NCI-H2081 (cell line): ENCODE measurements at regions not wholly inside any gene's neighbourhood (a gene's known extent, or its start where the extent isn't known, plus 50 kb on each side); places are given as distances from the start of the nearest gene placed in this dataset.

Experiments
- DNase-seq, 2 experiments: peaks; one replicate each; lab custom pipeline; 2025; lab: John Stamatoyannopoulos, UW

DNA sequence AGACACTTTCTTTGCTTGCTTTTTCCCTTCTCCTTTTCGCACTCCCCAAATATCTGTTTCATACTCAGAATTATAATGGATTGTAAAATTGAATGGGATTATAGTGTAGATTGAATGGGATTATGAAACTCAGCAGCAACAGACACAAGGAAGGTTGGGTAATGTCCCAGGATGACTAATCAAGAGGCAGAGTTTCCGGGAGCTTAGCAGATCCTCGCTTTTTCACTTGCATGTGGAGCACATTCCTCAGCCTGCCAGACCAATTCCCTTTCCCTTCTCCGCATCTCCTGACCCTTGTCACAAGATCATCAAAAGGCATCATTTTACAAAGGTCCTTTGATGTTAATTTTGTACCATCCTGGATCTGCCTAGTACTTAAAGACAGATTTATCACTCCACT, 55.1 kb upstream of the SLC1A1 start:
- DNase-seq: no peak

DNA sequence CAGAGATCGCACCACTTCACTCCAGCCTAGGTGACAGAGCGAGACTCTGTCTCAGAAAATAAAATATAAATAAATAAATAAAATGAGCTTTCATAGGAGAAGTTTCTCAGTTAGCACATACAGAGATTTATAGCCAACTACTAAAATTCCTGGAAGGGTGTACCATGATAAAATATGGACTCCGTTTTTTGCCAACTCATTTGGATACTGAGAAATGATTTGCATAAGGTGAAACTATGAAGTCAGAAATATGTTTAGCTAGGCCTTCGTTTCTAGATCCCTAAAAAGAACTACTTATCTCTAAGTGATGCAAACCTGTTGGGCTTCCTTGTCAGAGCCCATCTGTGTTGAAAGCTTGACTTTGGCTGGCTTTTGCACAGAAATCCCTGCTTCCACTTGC, 56.9 kb upstream of the SLC1A1 start:
- DNase-seq: no peak

DNA sequence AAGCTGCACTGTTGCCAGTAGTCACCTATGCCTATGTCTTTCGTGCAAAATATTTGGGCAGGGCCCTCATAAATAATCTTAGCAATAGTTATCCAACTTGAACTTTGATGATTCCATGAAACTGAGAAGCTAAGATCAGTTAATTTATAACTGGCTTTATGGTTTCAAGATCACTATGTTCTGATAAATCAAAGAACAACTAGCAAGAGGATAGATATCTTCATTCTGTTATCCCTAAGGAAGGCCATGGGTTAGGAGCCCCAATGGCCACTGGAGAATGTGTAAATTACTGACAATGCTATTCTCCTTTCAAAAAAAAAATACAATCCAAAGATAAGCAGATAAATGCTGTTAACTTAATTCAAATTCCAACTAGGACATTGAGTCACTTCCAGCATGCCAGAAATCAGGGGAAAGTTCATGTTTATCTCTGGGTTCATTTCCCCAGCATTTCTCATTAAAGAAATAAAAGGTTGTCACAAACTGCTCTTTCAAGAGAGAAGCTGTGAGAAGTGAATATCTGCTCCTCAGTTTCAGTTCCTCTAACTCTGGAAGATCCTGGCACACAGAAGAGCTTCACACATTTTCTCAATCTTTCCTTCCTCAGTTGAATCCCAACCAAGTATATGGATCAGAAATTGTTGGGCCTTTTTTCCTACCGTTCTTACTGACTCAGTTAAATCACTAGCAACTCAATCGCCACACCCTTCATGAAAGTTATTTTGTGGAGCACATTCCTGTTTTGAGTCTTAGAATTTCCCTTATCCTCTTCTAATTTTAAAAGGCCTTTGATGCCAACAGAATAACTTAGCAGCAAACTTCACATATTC, 59.6 kb upstream of the SLC1A1 start:
- DNase-seq: no peak

DNA sequence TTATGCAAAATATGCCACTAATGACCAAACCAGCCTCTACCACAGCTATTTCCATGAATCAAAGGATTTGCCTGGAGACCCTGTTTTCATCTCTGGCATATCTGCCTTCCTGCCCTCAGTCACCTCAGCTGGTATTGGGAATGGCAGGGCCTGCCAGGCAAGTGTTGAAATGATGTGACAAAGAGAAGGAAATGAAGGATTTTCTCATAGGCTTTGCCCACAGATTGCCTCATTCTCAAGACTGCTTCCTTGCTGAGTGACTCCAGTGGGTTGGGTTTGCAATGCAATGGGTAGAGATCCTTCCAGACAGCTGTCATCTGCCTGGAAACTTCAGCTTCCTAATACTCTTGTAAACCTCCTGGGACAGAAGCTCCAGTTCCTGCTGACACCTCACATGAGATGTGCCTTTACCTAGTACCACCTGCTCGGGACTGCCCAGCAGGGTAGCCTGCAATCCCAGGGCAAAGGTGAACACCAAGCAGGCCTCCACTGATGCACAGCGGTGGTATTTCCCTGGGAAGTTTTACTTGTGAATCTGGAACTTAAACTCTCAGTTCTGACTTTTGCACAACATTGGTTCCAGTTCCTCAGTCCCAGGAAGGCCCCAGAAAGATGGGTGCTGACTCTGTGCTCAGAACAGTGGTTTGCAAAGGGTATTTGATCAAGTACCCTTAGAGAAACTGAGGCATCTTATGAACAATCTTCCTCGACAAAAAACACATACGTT, 64.8 kb upstream of the SLC1A1 start:
- no peak for DNase-seq

DNA sequence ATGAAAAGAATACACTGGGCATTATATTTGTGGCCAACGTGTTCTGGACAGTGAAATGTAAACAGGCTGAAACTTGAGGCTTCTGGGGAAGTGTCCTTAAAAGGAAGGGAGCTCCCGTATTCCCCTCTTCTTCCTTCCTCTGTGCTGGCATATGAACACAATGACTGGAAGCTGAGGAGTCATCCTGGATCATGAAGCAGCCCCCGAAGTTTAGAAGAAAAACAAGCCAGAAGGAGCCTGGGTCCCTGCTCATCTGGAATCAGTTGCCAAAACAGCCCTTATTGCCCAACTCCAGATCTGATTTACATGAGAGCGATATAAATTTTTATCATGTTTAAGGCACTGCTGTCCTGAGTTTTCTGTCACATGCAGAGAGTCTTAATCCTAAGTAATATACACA, 65.4 kb upstream of the SLC1A1 start:
- DNase-seq: no peak

DNA sequence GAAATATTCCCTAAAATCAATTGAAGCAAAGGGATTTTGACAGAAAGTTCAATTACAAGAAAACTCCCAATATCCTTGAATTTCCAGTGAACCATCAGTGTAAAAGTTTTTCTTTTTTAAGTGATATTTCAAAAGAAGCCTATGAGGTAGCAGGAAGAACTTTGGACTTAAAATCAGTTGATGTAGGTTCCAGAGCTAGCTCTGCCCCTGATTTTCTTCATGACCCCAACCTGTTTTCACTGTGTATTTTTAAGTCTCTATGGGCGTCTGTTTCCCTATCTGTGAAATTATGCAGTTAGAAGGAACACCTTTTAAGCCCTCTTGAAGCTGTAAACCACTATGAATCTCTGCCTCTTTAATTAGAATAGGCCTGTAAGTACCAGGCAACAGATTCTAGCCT, 66.2 kb upstream of the SLC1A1 start:
- no peak for DNase-seq

DNA sequence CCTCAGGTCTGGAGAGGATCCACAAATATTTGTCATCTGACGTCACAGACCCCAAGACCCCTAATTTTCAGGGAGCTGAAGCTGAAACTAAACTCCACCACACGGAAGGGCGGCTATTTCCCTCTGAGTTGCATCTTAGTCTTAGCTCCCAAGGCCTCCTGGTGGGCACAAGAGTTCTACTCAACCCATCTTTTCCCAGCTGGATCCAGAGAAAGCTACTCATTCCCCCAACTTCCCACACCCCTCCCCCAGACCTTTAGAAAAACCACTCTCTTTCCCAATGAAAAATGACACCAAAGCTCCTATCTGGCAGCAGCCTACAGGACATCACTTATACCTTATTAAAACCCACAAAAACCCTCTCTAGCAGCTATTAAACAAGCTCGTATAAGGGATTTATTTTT, 67.1 kb upstream of the SLC1A1 start:
- no peak for DNase-seq

DNA sequence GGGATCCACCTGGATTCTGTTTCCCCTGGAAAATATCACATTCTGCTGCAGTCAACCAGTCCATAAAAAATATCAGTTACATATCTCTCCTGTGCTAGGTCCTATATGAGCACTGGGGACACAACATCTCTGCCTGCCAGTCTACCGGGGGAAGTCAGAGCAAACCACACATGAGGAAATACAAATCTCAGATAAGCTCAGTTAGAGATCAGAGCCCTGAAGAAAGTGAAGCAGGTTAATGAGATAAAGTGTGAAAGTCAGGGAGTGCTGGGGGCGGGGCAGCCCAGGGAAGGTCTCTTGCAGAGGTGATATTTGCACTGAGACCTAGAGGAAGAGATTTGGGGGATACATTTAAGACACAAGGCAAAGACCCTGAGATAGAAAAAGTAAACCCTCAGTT, 67.8 kb upstream of the SLC1A1 start:
- no peak for DNase-seq

DNA sequence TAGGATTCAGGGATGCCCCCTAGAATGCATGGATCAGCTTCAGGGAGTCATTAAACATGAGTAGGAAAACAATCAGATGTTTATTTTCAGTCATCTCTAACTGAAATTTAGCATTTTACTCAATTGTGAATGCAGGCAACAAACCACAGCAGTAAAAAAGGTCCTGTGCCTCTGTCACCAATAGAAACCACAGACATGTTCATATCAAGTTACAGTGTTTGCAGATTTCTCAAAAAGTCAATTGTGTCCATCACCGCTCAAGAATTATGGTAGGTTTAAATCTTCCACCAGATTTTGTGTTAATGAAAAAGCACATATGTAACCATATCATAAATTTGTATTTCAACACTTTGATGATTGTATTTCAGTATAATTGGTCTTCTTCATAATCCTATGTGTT, 68.4 kb upstream of the SLC1A1 start:
- no peak for DNase-seq

DNA sequence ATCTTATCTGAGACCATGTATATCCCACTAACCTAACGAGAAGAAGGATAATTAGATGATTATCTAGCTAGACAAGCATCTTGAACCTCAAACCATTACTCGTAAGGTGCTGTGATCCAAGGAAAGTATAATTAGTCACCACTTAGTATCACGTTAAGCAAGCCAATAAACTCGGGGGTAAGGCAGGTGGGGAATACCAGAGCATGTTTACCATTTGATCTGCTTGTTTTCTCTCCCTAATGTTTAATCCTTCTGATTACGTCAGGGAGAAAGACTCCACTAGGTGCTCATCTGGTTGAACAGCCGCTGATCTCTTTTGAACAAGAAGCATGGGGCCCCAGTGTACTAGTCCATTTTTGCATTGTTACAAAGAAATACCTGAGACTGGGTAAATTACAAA, 69.9 kb upstream of the SLC1A1 start:
- no peak for DNase-seq

DNA sequence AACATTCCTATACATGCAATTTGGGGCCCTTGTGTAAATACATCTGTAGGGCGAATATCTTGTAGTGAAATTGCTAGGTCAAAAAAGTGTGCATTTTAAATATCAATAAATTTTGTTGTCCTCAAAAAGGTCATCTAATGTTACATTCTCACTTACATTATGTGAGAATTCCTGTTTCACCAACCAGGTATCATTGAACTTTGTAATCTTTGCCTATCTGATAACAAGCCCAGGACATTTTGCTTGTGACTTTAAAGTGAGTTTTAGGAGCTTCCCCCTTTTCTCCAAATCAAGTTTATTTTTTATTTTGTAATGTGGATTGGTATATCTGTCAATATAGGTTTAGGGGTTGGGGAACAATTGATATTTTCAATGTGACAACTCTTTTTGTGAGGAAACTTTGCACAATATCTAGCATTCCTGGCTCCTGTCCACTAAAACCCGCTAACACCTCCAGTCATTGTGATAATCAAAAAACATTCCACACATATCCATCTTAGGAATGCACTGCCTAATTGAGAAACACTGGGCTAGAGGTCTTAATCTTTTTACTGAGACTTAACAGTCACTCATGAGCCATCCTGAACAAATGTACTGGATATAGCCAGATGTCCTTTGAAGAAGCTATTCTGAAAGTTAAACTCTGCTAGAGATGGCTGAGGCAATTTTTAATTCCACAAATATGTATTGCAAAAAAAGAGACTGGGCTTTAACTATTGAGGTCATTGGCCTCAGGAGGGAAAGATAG, 72.5 kb upstream of the SLC1A1 start:
- DNase-seq: no peak

DNA sequence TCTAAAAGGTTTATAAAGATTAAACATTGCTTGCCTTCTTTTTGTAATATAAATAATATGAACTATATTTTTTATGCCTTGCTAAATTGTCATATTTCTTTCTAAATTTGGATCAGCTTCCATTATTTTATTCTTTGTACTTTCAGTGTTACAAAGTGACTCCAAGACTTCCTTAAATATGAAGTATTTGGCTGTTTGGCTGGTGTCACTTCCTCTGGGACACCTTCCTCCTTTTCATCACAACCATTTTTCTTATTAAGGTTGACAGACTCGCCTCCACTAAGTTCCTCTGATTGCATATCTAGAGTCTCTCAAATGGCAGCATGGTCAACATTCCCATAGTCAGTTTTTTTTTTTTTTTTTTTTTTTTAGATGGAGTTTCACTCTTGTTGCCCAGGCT, 73.8 kb upstream of the SLC1A1 start:
- DNase-seq: no peak

DNA sequence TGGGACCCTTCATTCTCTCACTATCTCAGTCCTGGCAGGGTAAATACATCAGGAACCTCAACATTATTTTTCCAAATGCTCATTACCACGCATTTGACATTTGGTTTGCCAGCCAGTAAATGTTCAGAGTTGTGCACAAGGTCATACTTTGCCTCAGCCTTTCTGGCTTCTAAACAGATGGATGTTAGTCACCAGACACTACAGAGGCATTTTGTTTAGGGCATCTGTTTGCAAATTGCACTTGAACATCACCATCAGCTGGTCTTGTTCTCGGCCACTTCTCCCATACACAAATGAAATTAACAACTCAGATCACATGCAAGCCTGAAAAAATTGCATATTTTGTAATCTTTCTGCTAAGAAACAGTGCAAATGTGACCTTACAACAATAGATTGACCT, 75.0 kb upstream of the SLC1A1 start:
- no peak for DNase-seq

DNA sequence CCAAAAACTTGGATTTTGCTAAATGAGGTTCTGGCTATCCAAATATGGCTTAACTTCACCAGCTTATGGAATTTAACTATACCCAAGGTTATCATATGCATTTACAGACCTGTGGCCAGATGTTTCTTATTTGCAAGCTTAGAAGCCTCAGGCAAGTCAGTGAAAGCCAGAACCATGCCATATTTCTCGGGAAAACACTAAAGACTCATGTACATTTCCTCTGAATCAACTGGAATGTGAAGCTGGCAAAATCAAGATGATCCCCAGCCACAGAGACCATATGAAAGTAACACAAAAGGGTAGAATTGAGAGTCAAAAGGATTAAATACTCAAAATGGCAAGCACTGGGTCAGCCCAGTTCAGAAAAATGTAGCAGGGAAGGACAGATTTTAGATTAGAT, 76.4 kb upstream of the SLC1A1 start:
- DNase-seq: no peak

DNA sequence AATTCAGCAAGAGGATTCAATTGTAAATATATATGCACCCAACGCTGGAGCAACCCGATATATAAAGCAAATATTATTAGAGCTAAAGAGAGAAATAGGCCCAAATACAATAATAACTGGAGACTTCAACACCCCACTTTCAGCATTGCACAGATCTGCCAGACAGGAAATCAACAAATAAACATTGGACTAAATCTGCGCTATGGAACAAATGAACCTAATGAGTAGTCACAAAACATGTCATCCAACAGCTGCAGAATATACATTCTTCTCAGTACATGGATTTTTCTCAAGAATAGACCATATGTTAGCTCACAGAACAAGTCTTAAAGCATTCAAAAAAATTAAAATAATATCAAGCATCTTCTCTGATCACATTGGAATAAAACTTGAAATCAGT, 86.1 kb upstream of the SLC1A1 start:
- no peak for DNase-seq

DNA sequence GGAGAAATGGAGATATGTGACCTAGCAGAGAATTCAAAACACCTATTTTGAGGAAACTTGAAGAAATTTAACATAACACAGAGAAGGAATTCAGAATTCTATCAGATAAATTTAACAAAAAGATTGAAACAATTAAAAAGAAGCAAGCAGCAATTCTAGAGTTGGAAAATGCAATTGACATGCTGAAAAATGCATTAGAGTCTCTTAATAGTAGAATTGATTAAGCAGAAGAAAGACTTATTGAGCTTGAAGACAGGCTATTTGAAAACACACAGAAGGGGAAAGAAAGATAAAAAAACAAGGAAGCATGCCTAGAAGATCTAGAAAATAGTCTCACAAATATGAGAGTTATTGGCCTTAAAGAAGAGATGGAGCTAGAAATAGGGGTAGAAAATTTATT, 87.8 kb upstream of the SLC1A1 start:
- DNase-seq: no peak

DNA sequence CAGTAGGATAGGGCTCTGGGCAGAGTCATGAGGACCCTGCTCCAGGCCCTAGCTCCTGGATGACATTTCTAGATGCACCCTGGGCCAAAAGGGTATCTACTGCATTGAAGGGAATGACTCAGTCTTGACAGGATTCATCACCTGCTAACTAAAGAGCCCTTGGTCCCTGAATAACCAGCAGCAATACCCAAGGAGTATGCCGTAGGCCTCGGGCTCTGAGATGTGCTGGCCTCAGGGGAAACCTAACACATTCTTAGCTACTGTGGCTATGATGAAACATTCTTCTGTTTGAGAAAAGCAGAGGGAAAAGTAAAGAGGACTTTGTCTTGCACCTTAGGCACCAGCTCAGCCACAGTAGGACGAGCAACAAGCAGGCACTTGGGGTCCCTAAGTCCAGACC, 89.5 kb upstream of the SLC1A1 start:
- DNase-seq: no peak

DNA sequence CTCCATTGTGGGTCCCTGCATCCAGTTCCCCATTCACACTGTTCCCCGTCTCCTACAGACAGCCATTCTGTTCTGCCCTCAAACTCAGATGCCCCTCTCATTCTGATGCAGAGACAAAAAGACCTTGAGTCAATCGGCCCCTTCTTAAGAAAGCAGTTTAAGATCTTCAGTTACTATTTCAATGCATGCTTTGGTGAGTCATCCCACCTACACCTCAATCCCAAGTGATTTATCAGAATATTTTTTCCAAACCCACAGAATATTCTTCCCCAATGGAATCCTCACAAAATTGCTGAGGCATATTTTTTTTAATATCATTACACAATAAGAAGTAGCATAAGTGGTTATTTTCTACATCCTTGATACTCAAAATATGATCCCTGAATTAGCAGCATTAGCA, 92.4 kb upstream of the SLC1A1 start:
- no peak for DNase-seq

DNA sequence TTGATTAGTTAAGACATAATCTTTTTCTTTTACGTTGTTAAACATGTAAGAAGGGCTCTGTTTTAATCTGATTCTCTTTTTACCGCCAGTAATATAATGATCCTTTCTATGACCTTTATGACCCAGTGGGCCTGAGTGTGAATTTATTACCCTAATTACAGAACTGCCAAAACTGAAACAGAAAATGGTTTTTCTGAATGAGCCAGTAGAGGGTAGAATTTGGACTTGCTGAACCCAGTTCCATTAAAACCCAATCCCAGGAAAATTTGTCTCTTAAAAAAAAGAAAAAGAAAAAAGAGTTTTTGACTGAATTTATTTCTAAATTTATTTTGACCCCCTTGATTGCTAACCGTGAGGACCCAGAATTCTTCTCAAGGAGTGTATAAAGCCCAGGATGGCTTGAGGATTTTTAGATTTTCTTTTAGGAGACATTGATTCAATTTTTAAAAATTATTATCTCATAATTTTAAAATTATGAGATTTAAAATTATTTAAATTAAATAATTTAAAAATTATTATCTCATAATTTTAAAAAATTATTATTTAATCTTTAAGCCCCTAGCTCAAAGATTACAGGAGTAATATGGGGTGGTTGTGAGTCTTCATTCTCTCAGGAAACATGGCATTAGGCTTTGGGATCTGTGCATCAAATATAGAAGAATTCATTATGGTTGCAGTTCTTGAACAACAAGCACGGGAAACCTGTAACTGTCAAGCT, 94.1 kb upstream of the GLIS3 start:
- DNase-seq: no peak

DNA sequence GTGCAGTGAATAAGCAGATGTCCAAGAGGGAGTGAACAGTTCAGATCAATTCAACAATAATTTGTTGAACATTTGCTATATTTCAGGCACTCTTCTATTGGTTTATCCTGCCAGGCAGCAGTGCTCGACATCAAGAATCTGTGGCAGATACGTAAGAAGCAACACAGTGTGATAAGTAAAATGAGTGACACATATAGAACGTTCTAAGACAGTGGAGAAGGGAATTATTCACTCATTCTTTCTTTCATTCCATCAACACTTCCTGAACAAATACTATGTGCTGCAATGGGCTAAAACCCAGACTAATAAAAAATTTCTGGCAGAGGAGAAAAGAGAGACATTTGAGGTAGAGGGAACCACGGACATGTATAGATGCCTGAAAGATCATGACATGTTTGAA, 89.9 kb upstream of the GLIS3 start:
- no peak for DNase-seq

DNA sequence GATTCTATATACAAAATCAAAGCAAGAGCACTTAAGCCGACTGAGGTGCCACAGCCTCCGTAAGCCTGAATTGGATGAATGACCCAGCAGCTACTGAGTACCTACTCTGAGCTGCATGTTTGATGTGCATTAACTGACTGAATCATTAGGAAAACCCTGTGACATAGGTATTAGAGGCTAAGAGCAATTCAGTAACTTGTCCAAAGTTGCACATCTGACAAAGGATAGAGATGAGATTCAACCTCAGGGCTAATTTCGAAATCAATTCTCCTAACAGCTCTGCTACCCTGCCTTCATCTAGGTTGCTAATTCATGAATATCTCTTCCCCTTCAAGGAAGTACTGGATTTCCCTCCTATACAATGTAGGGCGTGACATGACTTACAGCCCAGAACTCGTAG, 89.1 kb upstream of the GLIS3 start:
- no peak for DNase-seq

DNA sequence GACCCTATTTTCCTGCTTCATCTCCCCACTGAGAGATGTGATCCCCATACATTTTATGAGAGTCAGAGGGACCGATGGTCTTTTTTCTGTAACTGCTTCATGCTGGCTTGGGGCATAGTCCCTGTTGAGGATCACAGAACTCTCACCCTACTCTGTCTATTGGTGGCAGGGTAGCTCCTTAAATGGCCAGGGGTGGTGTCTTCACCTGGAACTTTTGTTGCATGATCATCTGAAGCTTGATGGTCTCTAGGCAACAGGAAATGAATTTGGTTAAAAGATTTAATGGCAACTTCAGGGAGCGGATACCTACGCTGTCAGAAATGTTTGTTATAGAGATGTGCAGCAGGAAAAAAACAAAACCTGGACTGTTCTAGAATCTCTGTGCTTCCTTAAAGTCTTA, 87.0 kb upstream of the GLIS3 start:
- DNase-seq: no peak
